Activated T-helper 17 cell treated with anti-CD3 and anti-CD28 coated beads, Interleukin-2, amount 50 U/mL, for 72 hours (primary cell): ENCODE measurements at regions not wholly inside any gene's neighbourhood (a gene's known extent, or its start where the extent isn't known, plus 50 kb on each side); places are given as distances from the start of the nearest gene placed in this dataset.
"Not testable (repeated sequence)": the region's sequence is repeated elsewhere in the genome, so short reads cannot be mapped to it uniquely, and the experiment has no call there.

Source experiments
- ATAC-seq: fragments of 150-1000 bp; cut with Tn5 transposase; replicated peaks from 2 replicates; pipeline ENCODE4 v1.10.0; 2021; ENCODE audit warnings: mild to moderate bottlenecking, moderate library complexity
- H3K27ac Mint-ChIP-seq: one replicate; pipeline ENCODE4 v1.8.0; 2022; ENCODE audit warnings: mixed read lengths
- H3K27me3 Mint-ChIP-seq: one replicate; pipeline ENCODE4 v1.8.0; 2022; ENCODE audit warnings: mixed read lengths
- H3K36me3 Mint-ChIP-seq: one replicate; pipeline ENCODE4 v1.8.0; 2022; ENCODE audit warnings: low read depth, mild to moderate bottlenecking, mixed read lengths
- H3K4me1 Mint-ChIP-seq: one replicate; pipeline ENCODE4 v1.8.0; 2022; ENCODE audit warnings: mixed read lengths
- H3K4me3 Mint-ChIP-seq: one replicate; pipeline ENCODE4 v1.8.0; 2022; ENCODE audit warnings: mild to moderate bottlenecking, mixed read lengths
- H3K9me3 Mint-ChIP-seq: one replicate; pipeline ENCODE4 v1.8.0; 2022; ENCODE audit warnings: mixed read lengths

DNA sequence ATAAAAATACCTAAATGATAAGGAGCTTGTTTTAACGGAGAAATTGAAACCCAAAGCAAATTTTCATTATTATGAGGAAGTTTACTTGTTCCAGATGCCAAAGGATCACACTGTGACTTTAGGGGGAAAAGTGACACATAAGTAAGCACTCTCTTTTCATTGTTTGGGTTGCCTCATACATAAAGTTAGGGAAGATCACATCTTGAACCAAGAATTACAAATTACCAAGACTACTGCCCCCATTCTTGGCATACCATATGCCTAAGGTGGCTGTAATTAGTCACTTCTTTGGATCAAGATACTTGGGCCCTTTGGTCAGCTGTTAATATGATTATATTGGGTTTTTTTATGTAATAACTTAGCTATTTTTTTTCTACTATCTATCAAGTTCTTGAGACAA, 269.0 kb downstream of the COL12A1 start:
- H3K27me3 Mint-ChIP-seq: no peaks in the 10 kb centered on the region
- ATAC-seq: no peak
- no peak overlapping the region for H3K4me3 Mint-ChIP-seq
- peaks cover 4% of the 10 kb centered on the region for H3K9me3 Mint-ChIP-seq
- H3K36me3 Mint-ChIP-seq: no peaks in the 10 kb centered on the region
- no peak overlapping the region for H3K27ac Mint-ChIP-seq
- H3K4me1 Mint-ChIP-seq: no peaks in the 10 kb centered on the region

DNA sequence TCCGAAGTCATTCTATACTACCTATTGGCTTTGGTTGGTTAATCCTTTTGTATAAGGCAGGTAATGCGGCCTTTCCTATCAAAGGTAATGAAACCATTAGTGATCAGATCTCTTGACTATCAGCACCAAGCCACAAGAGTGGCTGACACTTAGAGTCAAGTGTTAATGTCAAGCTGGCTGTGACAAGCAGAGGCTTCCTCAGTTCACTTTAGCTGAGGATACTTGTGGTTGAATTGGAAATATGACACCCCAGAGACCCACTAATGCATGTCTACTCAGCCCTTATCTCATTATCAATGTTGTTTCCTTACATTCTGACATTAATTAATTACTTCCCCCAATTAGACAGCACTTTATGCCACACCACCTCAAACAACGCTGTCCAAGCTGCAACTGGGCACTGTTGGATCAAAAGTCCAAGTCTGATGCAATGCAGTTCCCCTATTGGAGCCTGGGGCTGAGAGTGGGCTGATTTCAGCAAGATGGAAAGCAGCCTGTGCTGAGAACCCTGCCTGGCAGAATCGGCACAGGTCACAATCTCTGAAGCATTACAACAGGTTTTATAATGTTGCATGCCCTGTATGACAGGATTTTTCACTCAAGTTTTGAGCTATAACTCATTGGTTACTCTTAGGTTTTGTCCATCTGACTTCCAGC, 273.5 kb downstream of the COL12A1 start:
- no peaks in the 10 kb centered on the region for H3K27me3 Mint-ChIP-seq
- H3K4me1 Mint-ChIP-seq: no peaks in the 10 kb centered on the region
- H3K9me3 Mint-ChIP-seq: peaks cover 4% of the 10 kb centered on the region
- H3K27ac Mint-ChIP-seq: no peak overlapping the region
- ATAC-seq: no peak
- H3K4me3 Mint-ChIP-seq: no peak overlapping the region
- H3K36me3 Mint-ChIP-seq: no peaks in the 10 kb centered on the region

DNA sequence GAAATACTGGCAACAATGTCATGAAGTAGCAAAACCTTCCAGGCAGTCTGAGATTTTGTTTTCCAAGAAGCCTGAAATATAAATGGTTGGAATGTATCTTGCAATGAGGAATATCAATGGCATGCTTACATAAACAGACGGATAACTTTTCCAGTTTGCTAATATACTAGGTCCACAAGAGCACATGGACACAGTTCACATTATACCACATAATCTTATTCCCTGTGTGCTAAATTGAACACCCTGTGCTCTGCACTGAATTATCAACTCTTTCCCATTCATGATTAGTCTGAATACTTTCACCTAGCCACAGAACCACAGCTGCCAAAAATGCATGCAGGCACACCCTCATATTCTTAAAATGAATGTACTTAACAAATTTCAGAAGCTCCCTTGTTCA, 274.3 kb downstream of the COL12A1 start:
- Mint-ChIP-seq H3K27ac (no peak overlapping the region), H3K4me1 (no peaks in the 10 kb centered on the region), H3K9me3 (peaks cover 4% of the 10 kb centered on the region), H3K36me3 (no peaks in the 10 kb centered on the region), H3K4me3 (no peak overlapping the region), H3K27me3 (no peaks in the 10 kb centered on the region)
- ATAC-seq: no peak

DNA sequence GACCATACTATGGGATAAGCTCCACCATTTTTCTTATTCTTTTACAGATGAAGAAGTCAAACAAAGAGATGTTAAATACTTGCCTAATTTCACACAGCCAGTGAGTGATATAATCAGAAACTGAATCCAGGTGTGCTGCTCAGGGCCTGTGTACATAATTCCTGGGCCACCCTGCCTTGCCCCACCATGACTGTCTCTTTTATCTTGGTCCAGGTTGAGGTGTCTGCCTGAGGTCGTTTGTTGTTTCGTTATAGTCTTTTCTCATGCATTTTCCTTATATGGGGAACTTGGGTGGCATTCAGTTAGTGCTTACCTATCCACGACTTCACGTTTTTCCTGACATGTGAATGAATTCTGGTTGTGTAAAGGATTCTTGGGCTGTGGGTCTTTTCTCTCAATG, 277.6 kb downstream of the COL12A1 start:
- Mint-ChIP-seq H3K36me3 (no peaks in the 10 kb centered on the region), H3K27me3 (no peaks in the 10 kb centered on the region), H3K9me3 (no peaks in the 10 kb centered on the region), H3K4me1 (no peaks in the 10 kb centered on the region), H3K27ac (no peak overlapping the region), H3K4me3 (no peak overlapping the region)
- no peak for ATAC-seq

DNA sequence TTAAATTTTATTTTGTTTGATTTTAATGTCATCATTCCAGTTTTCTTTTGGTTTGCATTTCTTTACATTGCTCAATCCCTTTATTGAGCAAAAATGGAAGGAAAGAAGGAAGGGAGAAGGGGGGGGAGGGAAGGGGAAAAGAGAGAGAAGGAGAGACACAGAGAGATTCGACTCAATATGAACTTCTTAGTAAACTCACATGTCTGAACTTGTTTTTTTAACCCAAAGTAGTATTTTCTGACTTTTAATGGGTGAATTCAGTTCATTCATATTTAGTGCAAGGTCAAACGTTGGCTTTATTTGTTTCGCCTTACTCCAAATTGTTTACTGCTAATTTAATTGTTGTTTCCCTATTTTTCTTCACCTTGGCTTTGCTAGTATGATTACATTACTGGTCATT, 278.6 kb downstream of the COL12A1 start:
- H3K9me3 Mint-ChIP-seq: no peaks in the 10 kb centered on the region
- no peaks in the 10 kb centered on the region for H3K36me3 Mint-ChIP-seq
- no peak overlapping the region for H3K27ac Mint-ChIP-seq
- H3K4me1 Mint-ChIP-seq: no peaks in the 10 kb centered on the region
- ATAC-seq: no peak
- no peaks in the 10 kb centered on the region for H3K27me3 Mint-ChIP-seq
- no peak overlapping the region for H3K4me3 Mint-ChIP-seq

DNA sequence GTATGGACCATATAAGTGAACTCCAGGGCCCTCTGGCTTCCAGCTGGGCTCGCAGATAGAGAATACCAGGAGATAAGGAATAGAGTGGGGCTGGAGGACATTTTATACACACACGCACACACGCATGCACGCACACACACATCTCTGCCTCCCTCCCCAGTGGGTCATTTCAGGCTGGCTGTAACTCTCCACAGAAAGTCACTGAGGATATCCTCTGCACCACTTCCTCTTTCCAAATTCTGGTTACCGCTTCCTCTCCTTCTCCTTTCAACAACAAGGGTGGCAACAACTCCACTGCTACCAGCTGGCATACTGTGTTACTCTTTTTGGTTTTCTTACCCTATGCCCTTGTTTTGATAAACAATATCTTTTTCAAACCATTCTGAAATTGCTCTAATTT, 280.2 kb downstream of the COL12A1 start:
- no peak for ATAC-seq
- no peaks in the 10 kb centered on the region for H3K36me3 Mint-ChIP-seq
- H3K27ac Mint-ChIP-seq: no peak overlapping the region
- H3K9me3 Mint-ChIP-seq: no peaks in the 10 kb centered on the region
- H3K4me1 Mint-ChIP-seq: no peaks in the 10 kb centered on the region
- no peak overlapping the region for H3K4me3 Mint-ChIP-seq
- no peaks in the 10 kb centered on the region for H3K27me3 Mint-ChIP-seq

DNA sequence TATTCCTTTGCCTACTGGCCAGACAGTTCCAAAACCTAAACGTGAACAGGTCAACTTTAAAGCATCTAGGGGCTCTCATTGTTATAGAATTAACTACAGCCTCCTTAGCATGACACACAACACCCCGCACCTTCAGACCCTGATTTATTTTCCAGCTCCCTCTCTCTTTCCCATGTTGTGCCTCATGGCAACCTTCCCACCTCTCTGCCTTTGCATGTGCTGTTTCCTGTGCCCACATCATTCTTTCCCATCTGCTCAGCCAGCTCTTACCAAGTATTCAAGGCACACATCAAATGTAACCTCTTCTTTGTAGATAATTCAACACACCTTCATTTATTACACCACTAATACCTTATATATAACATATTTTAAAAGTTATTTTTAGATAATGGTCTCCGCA, 291.0 kb downstream of the COL12A1 start:
- no peak overlapping the region for H3K4me3 Mint-ChIP-seq
- no peaks in the 10 kb centered on the region for H3K36me3 Mint-ChIP-seq
- no peak for ATAC-seq
- peaks cover 7% of the 10 kb centered on the region for H3K9me3 Mint-ChIP-seq
- no peaks in the 10 kb centered on the region for H3K4me1 Mint-ChIP-seq
- no peak overlapping the region for H3K27ac Mint-ChIP-seq
- no peaks in the 10 kb centered on the region for H3K27me3 Mint-ChIP-seq

DNA sequence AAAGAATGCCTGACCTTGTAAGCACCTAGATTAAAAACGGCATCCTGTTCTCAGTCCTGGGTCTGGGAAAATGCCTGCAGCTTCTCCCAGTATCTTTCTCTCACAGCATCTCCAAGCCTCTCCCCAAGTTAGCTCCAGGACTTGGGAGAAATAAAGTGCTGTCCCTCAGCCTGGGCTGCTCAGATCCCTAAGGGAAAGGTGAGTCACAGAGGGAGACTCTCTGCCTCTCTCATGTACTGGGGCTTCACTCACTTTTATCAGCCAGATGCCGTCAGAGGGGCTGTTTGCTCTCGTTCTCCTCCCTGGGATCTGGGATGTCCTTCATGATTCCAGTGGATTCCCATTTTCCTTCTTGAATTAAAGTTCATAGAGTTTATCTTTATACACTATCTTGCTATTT, 293.6 kb downstream of the COL12A1 start:
- ATAC-seq: no peak
- Mint-ChIP-seq H3K27me3 (no peaks in the 10 kb centered on the region), H3K36me3 (no peaks in the 10 kb centered on the region), H3K9me3 (peaks cover 7% of the 10 kb centered on the region), H3K27ac (no peak overlapping the region), H3K4me3 (no peak overlapping the region), H3K4me1 (no peaks in the 10 kb centered on the region)

DNA sequence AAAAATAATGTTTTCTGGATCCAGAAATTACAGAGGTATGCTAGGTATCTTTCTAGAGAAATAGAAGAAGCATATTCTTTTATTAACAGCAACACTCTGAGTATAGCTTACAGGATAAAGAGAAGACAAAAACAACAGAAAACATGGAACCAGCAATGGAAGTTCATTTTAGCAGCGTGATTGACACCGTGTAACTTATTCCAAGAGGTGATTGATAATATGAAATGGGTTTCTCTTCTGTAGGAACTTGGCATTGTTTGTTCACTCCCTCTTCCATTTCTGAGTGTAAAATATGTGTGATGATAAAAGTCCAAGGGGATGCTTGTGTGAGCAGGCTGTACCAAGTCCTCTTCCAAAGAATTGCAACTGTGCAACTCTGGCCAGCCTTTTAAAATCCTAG, 303.0 kb downstream of the COL12A1 start:
- no peak overlapping the region for H3K27ac Mint-ChIP-seq
- H3K36me3 Mint-ChIP-seq: no peaks in the 10 kb centered on the region
- no peaks in the 10 kb centered on the region for H3K4me1 Mint-ChIP-seq
- no peaks in the 10 kb centered on the region for H3K27me3 Mint-ChIP-seq
- H3K9me3 Mint-ChIP-seq: peaks cover 15% of the 10 kb centered on the region
- no peak overlapping the region for H3K4me3 Mint-ChIP-seq
- ATAC-seq: no peak

DNA sequence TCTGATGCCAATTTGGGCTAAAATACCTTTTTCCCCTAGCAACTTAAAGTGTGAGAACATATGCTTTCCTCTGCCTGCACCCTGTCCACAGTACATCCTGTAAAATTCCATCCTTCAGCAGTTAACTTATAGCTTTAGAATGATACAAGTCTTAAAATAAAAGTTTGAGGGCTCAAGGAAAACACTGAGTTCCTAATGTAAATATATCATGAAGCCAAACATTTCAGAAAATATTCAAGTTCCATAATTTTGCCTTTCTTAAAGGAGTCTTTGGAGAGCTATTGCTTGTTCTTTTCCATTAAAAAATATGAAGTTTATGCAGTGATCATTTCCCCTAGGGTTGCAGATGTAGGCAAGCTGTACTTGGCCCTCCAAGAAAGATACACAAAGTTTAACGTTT, 303.8 kb downstream of the COL12A1 start:
- H3K27me3 Mint-ChIP-seq: no peaks in the 10 kb centered on the region
- peaks cover 15% of the 10 kb centered on the region for H3K9me3 Mint-ChIP-seq
- no peak overlapping the region for H3K4me3 Mint-ChIP-seq
- no peaks in the 10 kb centered on the region for H3K36me3 Mint-ChIP-seq
- no peak overlapping the region for H3K27ac Mint-ChIP-seq
- ATAC-seq: no peak
- no peaks in the 10 kb centered on the region for H3K4me1 Mint-ChIP-seq

DNA sequence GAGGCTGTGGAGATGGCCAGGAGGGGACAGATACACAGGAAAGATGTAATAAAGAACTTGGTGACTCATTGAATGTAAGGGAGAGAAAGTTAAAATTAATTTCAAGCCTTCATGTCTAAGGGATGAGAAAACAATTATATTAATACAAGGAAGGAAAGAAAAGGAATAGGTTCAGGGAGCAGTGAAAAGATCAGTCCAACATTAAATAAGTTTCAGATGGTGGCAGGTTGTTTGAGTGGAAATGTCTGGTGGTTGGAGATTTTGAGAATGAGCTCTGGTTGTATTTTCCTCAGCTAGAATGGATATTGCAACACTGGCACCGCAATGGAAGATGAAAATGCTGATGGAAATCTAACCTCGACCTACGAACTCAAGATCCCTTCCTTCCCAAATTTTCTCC, 304.3 kb downstream of the COL12A1 start:
- Mint-ChIP-seq H3K4me3 (no peak overlapping the region), H3K4me1 (no peaks in the 10 kb centered on the region), H3K27me3 (no peaks in the 10 kb centered on the region), H3K27ac (no peak overlapping the region), H3K9me3 (peaks cover 13% of the 10 kb centered on the region), H3K36me3 (no peaks in the 10 kb centered on the region)
- ATAC-seq: no peak

DNA sequence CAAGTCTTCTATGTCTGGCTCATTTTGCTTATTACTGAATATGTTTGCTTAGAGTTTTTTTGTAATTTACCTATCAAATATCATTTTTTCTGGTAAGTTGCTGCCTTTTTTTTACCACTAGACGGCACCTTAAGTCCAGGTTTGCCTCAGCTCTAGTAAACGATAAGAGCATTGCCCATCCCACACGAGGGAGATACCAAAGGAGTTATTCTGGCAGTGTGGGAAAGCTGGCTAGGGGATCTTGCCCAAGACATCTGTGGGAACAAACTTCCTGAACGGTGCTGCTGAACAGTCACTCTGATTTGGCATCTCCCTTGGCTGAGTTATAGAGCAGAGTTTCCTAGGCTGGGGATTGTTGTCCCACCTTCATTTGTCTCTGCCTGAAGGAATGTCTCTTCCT, 306.4 kb downstream of the COL12A1 start:
- H3K9me3 Mint-ChIP-seq: peaks cover 4% of the 10 kb centered on the region
- no peak overlapping the region for H3K27ac Mint-ChIP-seq
- no peak overlapping the region for H3K4me3 Mint-ChIP-seq
- no peaks in the 10 kb centered on the region for H3K4me1 Mint-ChIP-seq
- no peak for ATAC-seq
- H3K36me3 Mint-ChIP-seq: no peaks in the 10 kb centered on the region
- no peaks in the 10 kb centered on the region for H3K27me3 Mint-ChIP-seq

DNA sequence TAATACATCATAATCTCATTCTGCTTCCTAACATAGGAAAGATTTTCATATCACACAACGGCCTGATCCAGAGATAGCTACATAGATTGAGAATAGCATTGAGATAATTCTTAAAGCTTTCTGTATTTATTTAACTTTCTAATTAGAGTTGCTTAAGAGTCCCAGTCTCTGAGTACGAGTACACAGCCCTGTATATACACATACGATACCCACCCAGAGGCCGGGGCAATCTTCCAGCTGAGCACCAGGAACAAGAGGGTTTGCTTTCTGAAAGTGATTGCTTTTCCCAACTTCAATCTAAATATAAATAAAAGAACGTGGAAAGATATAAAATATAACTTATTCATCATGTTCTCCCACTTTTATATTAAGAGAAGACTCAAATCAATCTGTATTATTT, 313.8 kb downstream of the COL12A1 start:
- no peaks in the 10 kb centered on the region for H3K27me3 Mint-ChIP-seq
- no peaks in the 10 kb centered on the region for H3K36me3 Mint-ChIP-seq
- H3K27ac Mint-ChIP-seq: no peak overlapping the region
- H3K4me1 Mint-ChIP-seq: no peaks in the 10 kb centered on the region
- ATAC-seq: no peak
- H3K9me3 Mint-ChIP-seq: peaks cover 4% of the 10 kb centered on the region
- no peak overlapping the region for H3K4me3 Mint-ChIP-seq

DNA sequence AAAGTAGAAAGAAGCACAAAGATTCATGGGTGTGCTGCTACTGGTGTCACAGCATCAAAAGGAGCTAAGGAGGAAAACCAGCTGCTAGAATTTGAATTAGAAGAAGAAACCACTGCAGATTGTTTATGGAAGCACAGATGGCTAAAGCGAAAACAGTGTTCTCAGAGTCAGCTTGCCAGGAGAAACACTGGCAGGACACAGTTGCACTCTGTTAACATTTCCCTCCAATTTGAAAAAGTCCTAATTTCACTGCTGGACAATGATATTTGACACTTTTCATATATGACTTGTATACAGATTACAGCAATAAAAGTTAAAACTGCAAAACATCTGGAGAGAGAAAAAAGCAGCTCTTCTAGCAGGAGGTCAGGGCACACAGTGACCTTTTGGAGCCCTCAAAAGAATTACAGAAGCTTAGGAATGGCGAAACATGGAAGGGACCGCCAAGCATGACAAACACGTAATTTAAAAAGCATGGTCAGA, 314.5 kb downstream of the COL12A1 start:
- no peak for ATAC-seq
- H3K27ac Mint-ChIP-seq: no peak overlapping the region
- peaks cover 5% of the 10 kb centered on the region for H3K9me3 Mint-ChIP-seq
- H3K36me3 Mint-ChIP-seq: no peaks in the 10 kb centered on the region
- H3K4me1 Mint-ChIP-seq: no peaks in the 10 kb centered on the region
- H3K4me3 Mint-ChIP-seq: no peak overlapping the region
- H3K27me3 Mint-ChIP-seq: no peaks in the 10 kb centered on the region

DNA sequence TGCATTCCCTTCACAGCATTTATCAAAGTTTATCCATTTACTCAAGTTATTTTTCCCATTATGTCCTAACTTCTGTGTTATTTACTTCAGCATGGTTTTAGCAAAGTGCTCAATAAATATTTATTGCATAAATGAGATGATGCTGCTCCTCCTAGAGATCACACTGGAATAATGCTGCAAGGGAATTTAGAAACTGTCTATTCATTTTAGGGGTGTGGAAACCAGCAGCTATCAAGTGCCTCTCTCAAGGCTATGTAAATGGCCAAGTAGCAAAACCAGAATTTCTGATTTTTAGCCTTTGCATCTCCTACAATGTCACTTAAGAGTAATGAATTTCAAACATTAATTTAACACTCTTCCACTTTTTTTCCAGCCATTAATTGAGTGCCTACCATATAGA, 316.2 kb downstream of the COL12A1 start:
- Mint-ChIP-seq H3K27ac (no peak overlapping the region), H3K9me3 (peaks cover 9% of the 10 kb centered on the region), H3K4me1 (no peaks in the 10 kb centered on the region), H3K36me3 (no peaks in the 10 kb centered on the region), H3K27me3 (no peaks in the 10 kb centered on the region), H3K4me3 (no peak overlapping the region)
- ATAC-seq: no peak

DNA sequence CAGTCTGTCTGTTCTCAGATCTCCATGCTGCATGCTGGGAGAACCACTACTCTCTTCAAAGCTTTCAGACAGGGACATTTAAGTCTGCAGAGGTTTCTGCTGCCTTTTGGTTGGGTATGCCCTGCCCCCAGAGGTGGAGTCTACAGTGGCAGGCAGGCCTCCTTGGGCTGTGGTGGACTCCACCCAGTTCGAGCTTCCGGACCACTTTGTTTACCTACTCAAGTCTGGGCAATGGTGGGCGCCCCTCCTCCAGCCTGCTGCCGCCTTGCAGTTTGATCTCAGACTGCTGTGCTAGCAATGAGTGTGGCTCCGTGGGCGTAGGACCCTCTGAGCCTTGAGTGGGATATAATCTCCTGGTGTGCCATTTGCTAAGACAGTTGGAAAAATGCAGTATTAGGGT, 317.1 kb downstream of the COL12A1 start:
- not testable (repeated sequence) for ATAC-seq, H3K27me3 Mint-ChIP-seq, H3K27ac Mint-ChIP-seq, H3K4me1 Mint-ChIP-seq, H3K9me3 Mint-ChIP-seq, H3K4me3 Mint-ChIP-seq, H3K36me3 Mint-ChIP-seq
